ENCODE measurements at regions not wholly inside any gene's neighbourhood (a gene's known extent, or its start where the extent isn't known, plus 50 kb on each side); places are given as distances from the start of the nearest gene placed in this dataset.

DNA sequence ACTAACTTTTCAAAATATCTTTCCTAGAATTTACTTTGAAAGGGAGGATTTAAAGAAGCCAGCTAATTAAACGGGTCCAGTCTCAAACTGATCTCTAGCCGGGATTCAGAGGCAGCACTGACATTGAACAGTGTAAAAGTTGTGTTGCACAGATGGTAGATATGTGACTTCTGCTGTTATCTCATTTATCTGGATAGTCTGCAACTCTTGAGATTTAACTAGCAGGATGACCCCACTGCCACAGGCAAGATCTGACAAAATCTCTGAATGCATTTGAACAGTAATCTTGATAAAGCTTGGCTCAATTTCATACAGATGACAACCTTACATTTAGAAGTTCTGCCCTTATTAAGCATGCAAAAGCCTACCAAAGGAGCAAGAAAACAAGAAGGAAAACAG is 138.0 kb upstream of the CPNE8 start:
- TF ChIP-seq, protein P1, sequence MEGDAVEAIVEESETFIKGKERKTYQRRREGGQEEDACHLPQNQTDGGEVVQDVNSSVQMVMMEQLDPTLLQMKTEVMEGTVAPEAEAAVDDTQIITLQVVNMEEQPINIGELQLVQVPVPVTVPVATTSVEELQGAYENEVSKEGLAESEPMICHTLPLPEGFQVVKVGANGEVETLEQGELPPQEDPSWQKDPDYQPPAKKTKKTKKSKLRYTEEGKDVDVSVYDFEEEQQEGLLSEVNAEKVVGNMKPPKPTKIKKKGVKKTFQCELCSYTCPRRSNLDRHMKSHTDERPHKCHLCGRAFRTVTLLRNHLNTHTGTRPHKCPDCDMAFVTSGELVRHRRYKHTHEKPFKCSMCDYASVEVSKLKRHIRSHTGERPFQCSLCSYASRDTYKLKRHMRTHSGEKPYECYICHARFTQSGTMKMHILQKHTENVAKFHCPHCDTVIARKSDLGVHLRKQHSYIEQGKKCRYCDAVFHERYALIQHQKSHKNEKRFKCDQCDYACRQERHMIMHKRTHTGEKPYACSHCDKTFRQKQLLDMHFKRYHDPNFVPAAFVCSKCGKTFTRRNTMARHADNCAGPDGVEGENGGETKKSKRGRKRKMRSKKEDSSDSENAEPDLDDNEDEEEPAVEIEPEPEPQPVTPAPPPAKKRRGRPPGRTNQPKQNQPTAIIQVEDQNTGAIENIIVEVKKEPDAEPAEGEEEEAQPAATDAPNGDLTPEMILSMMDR (IDR thresholded peaks at IDR 0.05; ENCODE audit: insufficient read depth, low read length): no peak
- no peak for DNase-seq (ENCODE audit: low read depth)

DNA sequence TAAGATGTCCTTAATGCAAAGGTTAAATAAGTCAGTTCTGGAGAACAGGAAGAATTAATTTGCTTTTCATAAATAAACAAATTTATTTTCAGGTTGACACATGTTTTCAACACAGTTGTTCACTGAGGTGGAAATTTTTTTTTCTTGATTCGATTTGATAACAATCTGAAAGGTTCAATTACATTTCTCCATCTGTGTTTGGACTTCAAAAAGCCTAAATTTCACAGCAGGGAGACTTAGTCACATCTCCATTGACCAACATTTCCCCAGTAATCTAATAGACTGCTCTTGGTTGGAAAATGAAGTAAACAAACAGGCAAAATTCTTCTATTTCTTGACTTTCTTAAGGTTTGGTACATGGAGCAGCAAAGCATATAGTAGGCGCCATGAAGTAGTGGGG is 134.9 kb upstream of the CPNE8 start:
- no peak overlapping the region for H3K4me3 ChIP-seq (ENCODE audit: low read depth, low read length)
- TF ChIP-seq, protein P1 (IDR thresholded peaks at IDR 0.05; ENCODE audit: insufficient read depth, low read length): no peak
- no peak for DNase-seq (ENCODE audit: low read depth)

More for the DNA sequence above, 138.0 kb upstream of the CPNE8 start:
- no peak overlapping the region for H3K4me3 ChIP-seq (ENCODE audit: low read depth, low read length)

DNA sequence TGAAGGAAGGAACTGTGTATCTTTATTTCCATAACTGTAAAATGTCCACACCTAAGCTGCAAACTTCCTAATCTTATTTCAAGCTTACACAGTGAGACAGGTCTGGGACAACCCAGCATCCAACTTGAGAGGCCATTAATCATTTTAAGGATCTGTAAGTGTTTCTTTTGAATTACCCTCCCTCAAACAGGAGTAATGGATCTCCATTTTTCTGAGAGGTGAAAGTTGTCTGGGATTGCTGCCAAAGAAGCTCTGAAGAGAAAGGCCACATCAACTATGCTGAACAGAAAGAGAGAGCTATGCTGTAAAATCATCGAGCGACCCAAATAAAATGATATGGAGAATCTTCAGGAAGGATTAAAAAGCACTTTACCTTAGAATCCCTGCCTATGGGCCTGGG is 131.7 kb upstream of the CPNE8 start:
- DNase-seq (ENCODE audit: low read depth): no peak
- H3K4me3 ChIP-seq (ENCODE audit: low read depth, low read length): no peak overlapping the region
- TF ChIP-seq, protein P1 (IDR thresholded peaks at IDR 0.05; ENCODE audit: insufficient read depth, low read length): no peak

DNA sequence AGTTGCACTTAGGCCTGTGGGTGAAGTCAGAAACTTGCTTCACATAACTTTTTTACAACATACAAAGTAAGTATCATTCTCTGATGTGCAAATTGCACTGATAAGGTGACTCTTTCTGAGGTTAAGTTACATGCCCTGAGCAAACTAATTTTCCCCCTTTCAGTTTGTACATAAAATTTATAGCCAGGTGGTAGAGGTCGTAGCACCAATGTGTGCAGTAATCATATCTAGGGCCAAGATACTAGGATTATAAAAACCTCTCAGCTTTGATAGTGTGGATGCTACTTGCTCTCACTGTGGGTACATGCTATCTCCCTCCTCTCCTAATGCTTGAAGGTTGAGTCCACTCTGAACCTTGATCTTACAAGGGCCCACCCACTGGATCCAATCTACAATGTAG is 130.7 kb upstream of the CPNE8 start:
- DNase-seq (ENCODE audit: low read depth): no peak
- TF ChIP-seq, protein P1 (IDR thresholded peaks at IDR 0.05; ENCODE audit: insufficient read depth, low read length): no peak
- no peak overlapping the region for H3K4me3 ChIP-seq (ENCODE audit: low read depth, low read length)

DNA sequence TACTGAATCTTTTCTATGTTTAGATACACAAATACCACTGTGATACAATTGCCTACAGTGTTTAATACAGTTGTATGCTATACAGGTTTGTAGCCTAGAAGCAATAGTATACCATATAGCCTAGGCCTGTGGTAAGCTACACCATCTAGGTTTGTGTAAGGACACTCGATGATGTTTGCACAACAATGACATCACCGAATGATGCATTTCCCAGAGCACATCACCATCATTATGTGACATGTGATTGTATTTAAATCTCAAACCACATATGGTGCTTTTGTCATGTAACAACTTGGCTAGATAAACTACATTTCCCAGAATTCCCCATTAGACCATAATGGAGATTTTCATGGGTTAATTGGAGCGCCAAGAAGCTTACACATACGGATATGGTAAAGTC is 128.4 kb upstream of the CPNE8 start:
- H3K4me3 ChIP-seq (ENCODE audit: low read depth, low read length): no peak overlapping the region
- TF ChIP-seq, protein P1 (IDR thresholded peaks at IDR 0.05; ENCODE audit: insufficient read depth, low read length): no peak
- no peak for DNase-seq (ENCODE audit: low read depth)

DNA sequence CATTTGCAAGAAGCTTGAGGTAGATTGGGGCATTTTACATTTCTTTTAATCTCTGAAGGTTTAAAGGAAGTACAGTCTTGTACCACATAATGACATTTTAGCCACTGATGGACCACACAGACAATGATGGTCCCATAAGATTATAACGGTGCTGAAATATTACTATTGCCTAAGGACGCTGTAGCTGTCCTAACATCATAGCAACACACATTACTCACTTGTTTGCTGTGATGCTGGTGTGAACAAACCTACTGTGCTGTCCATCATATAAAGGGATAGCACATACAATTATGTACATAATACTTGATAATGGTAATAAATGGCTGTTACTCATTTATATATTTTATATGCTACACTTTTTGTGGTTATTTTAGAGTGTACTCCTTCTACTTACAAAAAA is 127.1 kb upstream of the CPNE8 start:
- TF ChIP-seq, protein P1 (IDR thresholded peaks at IDR 0.05; ENCODE audit: insufficient read depth, low read length): no peak
- DNase-seq (ENCODE audit: low read depth): no peak
- H3K4me3 ChIP-seq (ENCODE audit: low read depth, low read length): no peak overlapping the region

DNA sequence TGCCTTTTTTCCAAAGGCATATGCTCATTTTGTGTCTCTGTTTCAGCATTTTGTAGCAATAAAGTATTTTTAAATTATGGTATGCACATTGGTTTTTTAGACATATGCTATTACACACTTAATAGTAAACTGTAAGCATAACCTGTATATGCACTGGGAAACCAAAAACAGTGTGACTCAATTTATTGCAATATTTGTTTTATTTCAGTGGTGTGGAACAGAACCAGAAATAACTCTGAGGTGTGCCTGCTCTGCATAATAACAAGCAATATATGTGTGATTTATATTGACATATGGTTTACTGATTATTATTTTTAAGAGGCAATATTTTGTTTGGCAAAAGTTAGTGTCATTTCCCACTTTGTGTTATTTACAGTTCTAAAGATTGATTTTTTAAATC is 126.6 kb upstream of the CPNE8 start:
- TF ChIP-seq, protein P1 (IDR thresholded peaks at IDR 0.05; ENCODE audit: insufficient read depth, low read length): no peak
- H3K4me3 ChIP-seq (ENCODE audit: low read depth, low read length): no peak overlapping the region

More for the DNA sequence above, 126.6 kb upstream of the CPNE8 start:
- DNase-seq (ENCODE audit: low read depth): no peak

Data from fibroblast of the aortic adventitia (primary cell).